Frontal cortex (tissue), 3 donors: ENCODE measurements at regions not wholly inside any gene's neighbourhood (a gene's known extent, or its start where the extent isn't known, plus 50 kb on each side); places are given as distances from the start of the nearest gene placed in this dataset.

Source experiments
- DNase-seq, 2 donors: peaks; one replicate each; pipeline ENCODE4 v3.0.0; 2012; ENCODE audit warnings: low spot score in 2 of 2
- FAIRE-seq: peaks from 2 replicates; lab custom pipeline; 2012; peaks lifted over from hg19 to GRCh38; lab: Jason Lieb, UNC
- donor health status: control.
- donor health status: control.
- donor health status: control.

GRCh38 chr7:116142850-116143249, 67.5 kb upstream of the TES start:
- FAIRE-seq (no peak), DNase-seq (no peak)

- no peak for FAIRE-seq
These were observed 65.0 kb upstream of the TES start for GRCh38 chr7:116145245-116145852.

GRCh38 chr7:116148108-116148507, 62.2 kb upstream of the TES start:
- no peak for FAIRE-seq
- no peak for DNase-seq

More at GRCh38 chr7:116145245-116145852, 65.0 kb upstream of the TES start:
- DNase-seq = no peak

GRCh38 chr7:116148626-116149025, 61.7 kb upstream of the TES start:
- FAIRE-seq (no peak), DNase-seq (no peak)

GRCh38 chr7:116150588-116150987, 59.8 kb upstream of the TES start:
- no peak for FAIRE-seq
- DNase-seq = no peak

GRCh38 chr7:116152276-116152675, 58.1 kb upstream of the TES start:
- no peak for DNase-seq
- FAIRE-seq = no peak

- FAIRE-seq = no peak
These were observed 57.3 kb upstream of the TES start for GRCh38 chr7:116153050-116153449.

GRCh38 chr7:116159711-116160110, 50.6 kb upstream of the TES start:
- FAIRE-seq (no peak), DNase-seq (no peak)

More at GRCh38 chr7:116153050-116153449, 57.3 kb upstream of the TES start:
- DNase-seq = no peak
